Fibroblast of skin of left biceps (primary cell): ENCODE measurements at regions not wholly inside any gene's neighbourhood (a gene's known extent, or its start where the extent isn't known, plus 50 kb on each side); places are given as distances from the start of the nearest gene placed in this dataset.

Experiments
- DNase-seq, 2 experiments: peaks; one replicate each; pipeline ENCODE4 v3.0.0-alpha.2; 2013; ENCODE audit warnings: low read depth in 2 of 2

DNA sequence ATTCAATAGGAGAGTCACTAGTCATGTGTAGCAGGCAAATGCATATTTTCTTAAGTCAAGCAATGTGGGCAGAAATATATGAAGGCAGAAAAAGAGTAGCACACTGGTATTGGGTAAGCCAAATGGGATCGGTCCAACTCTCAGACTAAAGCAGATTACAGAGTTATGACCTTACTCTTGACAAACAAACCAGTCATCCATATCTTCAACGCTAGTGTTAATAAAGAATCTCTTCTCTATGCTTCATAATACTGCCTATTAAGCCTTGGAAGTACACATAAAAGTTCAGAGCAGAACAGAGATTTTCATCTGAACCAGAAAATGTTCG, 320.2 kb upstream of the JARID2 start:
- DNase-seq, result no peak

DNA sequence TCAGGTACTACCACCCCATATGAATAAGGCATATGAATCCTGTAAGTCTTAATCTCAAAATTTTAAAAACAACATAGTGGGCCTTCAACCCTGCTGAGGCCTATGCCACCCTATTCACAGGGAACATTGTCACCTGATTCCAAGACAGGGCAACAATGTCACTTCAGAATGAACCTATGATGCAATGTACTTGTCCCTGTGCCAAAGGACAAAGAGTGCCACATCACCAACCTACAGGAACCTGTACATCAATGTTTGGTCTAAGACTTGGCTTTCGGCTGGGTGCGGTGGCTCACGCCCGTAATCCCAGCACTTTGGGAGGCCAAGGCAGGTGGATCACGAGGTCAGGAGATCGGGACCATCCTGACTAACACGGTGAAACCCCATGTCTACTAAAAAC, 318.5 kb upstream of the JARID2 start:
- no peak for DNase-seq

DNA sequence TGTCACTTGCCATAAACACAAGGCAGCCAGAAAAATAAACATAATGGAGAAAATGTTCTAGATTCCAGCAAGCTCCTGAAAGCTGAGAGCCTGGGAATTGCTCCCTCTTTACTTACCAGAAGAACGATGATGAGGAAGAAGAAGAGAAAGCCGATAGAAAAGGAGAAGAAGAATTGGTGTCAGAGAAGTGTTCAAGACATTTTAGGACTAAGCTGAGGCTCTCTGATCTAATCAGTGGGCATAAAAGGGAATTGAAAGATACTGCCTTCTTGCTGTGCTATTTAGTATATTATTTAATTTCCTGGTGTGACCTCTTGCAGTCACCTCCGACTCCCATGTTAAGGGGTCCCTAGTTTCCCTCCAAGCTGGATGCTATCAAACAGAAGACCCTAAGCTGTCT, 316.6 kb upstream of the JARID2 start:
- DNase-seq, result no peak

GRCh38 chr6:14930366-14930989, 315.4 kb upstream of the JARID2 start:
- no peak for DNase-seq

GRCh38 chr6:14932485-14933182, 313.2 kb upstream of the JARID2 start:
- DNase-seq, result no peak

DNA sequence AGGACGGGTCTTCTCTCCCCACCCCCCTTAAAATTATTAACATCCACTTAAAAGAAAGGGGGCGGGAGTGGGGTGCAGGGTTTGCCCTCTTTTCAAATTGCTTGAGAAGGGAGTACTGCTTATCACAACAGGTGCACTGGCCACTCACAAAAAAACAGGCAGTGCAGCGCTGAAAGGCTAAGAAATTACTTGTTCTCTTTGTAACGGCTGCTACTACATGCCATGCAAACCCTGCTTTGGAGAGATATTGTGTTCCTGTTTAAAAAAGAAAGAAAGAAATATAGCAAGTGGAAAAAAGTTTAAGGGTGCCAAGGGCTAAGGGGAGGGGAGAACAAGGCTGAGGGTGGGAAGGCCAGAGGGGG, 312.7 kb upstream of the JARID2 start:
- DNase-seq, result no peak

GRCh38 chr6:14934013-14934412, 311.9 kb upstream of the JARID2 start:
- DNase-seq, result no peak

DNA sequence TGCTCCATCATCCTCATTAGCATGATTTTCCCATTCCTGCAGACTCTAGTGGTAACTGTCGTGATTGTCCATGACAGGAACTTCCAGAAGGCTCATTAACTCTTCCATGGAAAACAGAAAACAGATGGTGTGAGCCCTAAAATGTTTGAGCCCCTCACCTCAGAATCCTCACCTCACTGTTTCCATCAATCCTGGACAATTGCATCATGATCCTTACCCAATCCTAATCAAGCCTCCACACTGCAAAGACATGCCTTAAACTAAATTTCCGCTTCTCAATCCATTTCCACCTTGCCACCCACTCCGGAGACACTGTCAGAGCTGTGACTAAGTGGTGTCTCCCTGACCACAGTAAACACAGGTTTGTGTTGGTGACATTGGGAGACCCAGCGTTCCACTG, 311.0 kb upstream of the JARID2 start:
- no peak for DNase-seq

DNA sequence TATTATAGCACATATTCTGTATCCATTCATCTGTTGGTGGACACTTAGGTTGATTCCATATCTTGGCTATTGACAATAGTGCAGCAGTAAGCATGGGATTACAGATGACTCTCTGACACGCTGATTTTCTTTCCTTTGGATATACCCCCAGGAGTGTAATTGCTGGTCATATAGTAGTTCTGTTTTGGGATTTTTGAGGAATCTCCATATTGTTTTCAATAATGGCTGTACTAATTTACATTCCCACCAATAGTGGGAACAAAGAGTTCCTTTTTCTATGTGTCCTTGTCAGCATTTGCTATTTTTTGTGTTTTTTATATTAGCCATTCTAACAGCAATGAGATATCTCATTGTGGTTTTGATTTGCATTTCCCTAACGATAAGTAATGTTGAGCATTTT, 309.0 kb upstream of the JARID2 start:
- DNase-seq, result no peak

- DNase-seq, result no peak
Observed at GRCh38 chr6:14943116-14943515, 302.8 kb upstream of the JARID2 start.

DNA sequence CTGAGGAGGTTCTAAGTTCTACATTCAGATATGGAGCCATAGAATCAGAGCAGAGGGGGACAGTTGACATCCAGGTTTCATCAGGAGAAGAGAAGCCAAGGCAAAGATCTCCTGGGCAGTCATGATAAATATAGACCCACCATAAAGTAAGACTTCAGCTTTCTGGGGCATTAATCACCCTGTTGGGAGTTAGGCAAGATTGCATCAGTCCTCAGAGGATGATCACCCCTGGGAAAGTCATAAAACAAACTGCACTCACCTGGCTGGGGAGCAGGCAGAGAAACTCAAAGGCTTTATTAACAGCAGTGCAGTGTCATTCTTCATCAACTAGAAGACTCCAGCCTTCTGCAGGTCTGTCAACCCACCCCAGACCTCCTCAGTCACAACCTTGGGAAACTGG, 301.3 kb upstream of the JARID2 start:
- no peak for DNase-seq

DNA sequence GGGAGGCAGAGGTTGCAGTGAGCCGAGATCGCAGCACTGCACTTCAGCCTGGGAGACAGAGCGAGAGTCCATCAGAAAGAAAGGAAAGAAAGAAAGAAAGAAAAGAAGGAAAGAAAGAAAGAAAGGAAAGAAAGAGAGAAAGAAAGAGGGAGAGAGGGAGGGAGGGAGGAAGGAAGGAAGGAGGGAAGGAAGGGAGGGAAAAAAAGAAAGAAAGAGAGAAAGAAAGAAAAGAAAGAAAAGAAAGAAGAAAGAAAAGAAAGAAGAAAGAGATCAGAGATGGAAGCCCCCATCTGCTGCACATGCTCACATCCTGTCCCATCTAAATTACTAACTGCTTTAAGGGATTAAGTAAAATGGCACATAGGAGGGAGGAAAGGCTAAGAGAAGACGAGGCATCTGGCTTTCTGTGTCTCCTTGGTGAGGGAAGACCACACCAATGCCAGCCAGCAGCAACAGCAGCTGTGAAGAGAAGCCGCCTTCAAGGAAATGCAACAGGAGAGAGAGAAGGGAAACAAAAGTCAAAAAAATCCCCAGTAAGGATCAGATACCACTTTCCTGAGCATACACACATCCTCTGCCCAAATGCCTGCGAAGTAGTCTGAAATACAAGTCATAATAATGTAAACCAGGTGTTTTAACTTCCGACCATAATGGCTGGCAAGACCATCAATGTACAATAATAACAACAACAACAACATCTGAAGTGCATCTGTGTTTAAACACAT, 300.2 kb upstream of the JARID2 start:
- DNase-seq, result no peak

DNA sequence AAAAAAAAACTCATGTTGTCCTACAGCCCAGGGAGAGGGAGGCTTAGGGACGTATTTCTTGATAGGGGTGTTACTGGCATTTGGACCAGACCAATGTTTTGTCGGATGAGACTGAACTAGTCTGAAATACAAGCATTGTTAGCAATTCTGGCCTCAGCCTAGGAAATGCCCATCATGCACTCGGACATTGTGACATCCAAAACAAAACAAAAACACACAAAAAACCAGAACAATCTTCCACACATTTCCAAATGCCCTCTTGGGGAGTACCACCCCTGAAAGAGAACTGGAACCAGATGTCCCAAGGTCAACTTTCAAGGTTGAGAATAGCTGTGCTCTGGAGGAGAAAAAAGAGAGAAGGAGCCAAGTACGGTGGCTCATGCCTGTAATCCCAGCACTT, 299.1 kb upstream of the JARID2 start:
- DNase-seq, result no peak

DNA sequence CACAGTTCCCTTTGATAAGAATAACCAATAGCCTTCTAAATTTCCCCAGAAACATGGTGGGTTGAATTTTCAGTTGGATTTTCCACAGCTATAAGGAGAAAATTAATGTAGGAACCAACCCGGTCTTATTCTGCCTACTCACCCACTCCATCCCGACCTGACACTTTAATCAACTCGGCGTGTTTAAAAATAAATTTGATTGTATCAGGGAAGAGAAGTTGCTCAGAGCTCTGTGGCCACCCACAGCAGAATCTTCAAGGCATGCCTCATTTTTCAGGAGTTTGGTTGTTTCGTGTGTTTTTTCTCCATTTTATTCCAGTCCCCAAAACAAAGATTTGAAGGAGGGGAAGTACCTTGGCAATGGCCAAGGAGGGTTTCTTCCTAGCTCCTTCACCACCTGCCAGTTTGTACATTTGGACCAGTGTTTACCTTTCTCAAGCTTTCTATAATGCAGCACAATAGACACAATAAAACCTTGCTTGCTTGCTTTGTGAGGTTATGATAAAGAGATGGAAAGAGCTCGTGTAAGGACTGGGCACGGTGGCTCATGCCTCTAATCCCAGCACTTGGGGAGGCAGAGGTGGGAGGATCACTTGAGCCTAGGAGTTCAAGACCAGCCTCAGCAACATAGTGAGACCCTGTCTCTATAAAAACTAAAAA, 297.2 kb upstream of the JARID2 start:
- DNase-seq, result no peak

DNA sequence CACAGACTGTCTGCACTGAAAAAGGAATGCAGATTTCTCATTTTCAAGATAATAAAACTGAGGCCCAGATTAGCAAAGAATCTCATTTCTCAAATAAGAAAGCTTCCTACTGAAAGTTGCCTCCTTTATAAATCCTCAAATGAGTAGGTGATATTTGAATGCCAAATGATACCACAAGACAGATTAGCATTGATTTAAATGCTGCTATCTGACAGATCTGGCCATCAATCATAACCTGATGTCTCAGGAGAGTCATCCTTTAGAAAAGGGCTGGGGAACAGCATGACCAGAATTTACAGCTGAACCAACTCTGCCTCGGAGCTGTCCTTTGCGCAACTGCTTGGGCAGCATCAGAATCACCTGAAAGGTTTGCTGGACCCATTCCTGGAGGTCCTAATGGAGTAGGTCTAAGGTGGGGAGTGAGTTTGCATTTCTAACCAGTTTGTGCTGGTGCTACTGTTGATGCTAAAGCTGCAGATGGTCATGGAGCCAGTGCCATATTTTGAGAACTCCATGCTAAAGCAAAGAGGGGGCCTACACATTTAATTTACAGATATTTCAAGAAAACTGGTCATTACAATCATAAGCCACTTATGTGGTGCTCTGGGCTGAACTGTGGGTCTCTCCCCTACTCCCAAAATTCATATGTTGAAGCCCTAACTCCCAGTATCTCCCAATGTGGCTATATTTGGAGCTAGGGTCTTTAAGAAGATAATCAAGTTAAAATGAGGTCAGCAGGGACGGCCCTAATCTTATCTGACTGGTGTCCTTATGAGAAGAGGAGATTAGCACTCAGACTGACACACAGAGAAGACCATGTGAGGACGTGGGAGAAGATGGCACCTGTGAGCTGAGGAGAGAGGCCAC, 295.5 kb upstream of the JARID2 start:
- no peak for DNase-seq

DNA sequence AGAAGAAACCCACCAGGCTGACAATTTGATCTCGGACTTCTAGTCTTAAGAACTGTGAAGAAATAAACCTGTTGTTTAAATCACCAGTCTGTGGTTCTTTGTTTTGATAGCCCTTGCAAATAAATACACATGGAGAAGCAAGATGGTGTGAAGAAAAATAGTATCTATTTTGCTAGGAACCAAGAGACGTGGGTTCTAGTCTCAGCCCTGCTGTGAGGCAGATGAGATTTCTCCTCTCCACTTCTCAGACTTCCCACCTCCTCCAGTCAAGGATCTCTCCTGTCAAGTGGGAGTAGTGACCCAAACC, 294.9 kb upstream of the JARID2 start:
- no peak for DNase-seq

DNA sequence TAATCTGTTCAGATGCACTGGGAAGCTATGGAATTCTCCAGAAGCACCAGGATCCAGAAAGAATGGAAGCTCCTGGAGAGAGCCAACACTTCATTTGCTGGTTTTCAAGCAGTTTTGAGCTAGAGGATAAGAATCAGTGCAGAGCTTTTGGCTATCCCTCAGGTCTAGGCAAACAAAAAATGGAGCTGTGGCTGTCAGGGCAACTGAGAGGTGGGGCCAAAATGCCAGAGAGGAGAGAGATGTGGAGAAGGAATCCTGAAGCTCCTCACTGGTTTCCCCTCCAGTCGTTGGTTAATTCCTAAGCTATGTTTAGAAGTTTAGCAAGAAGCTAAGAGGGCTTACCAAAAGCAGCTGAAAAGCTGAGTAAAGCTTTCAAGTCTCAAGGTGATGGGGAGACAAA, 294.2 kb upstream of the JARID2 start:
- DNase-seq, result no peak

GRCh38 chr6:14953836-14954235, 292.0 kb upstream of the JARID2 start:
- no peak for DNase-seq

DNA sequence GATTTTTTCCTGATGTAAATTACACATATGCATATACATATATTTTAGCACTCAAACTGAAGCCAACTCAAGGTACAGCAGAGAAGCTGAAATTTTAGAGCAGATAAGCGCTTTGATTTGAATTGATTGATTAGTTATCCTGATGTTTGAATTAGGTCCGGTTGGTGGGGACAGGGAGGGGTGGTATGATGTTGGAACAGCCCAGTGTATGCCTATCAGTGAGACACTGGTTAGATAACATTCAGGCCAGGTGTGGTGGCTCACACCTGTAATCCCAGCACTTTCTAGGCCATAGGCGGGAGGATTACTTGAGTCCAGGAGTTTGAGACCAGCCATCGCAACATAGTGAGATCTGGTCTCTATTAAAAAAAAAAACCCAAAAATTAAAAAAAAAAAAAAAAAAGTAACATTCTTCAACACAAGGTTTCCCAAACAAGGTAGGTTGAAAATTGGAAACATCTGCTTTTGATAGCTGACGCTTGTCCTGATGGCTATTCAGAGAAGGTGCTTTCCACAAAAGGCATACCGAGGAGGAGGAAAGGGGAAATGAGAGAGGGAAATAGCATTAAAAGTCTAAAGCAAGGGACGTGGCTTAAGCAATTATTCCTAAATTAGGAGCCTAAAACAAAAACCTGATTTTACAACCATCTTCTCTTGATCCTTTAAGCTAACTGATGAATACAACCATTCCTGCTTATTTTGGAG, 288.4 kb upstream of the JARID2 start:
- DNase-seq, result no peak

GRCh38 chr6:14959324-14959885, 286.5 kb upstream of the JARID2 start:
- no peak for DNase-seq
